BE2C (cell line): ENCODE measurements at regions not wholly inside any gene's neighbourhood (a gene's known extent, or its start where the extent isn't known, plus 50 kb on each side); places are given as distances from the start of the nearest gene placed in this dataset.
"Not testable (repeated sequence)": the region's sequence is repeated elsewhere in the genome, so short reads cannot be mapped to it uniquely, and the experiment has no call there.

Experiments
- DNase-seq: peaks from one replicate; pipeline ENCODE4 v3.0.0-alpha.2; 2020
- H3K27me3 ChIP-seq: fragments of 250-450 bp; sonication (Bioruptor Pico); 2 replicates; pipeline ENCODE4 v1.5.1; 2020; ENCODE audit warnings: mild to moderate bottlenecking
- H3K36me3 ChIP-seq: fragments of 250-450 bp; sonication (Bioruptor Pico); 2 replicates; pipeline ENCODE4 v1.5.1; 2020; ENCODE audit warnings: mild to moderate bottlenecking
- H3K4me1 ChIP-seq: fragments of 250-450 bp; sonication (Bioruptor Pico); 2 replicates; pipeline ENCODE4 v1.5.1; 2020
- H3K4me3 ChIP-seq: 2 replicates; pipeline ENCODE4 v1.5.1; 2011; ENCODE audit warnings: low read depth, low read length
- H3K9me3 ChIP-seq: fragments of 250-450 bp; sonication (Bioruptor Pico); 2 replicates; pipeline ENCODE4 v1.5.1; 2020
- TF ChIP-seq, protein P1 (sequence below): IDR thresholded peaks from 2 replicates; pipeline ENCODE4 v1.5.1; 2012; ENCODE audit warnings: mild to moderate bottlenecking, low read depth, low read length

DNA sequence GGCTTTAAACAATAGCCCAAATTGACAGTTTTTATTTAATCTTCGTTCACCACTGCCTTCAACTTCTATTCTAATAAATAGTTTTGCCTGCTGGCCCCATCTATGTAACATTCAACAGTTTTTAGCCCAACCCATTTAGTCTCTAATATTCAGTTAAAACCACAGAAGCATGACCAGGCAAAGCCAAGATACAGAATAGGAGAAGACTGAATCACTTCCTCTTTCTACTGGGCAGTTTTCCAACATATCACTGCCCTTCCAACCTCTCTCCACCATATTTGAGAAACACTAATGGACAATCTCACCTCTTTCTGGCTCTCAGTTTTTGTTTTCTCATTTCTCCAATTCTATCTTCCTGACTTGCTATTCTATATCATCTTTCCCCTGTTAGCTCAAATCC, 352.9 kb downstream of the DNAH5 start:
- Histone ChIP-seq H3K4me1 (no peaks in the 10 kb centered on the region), H3K9me3 (no peaks in the 10 kb centered on the region), H3K27me3 (no peaks in the 10 kb centered on the region; the same call in 1 of the 2 replicates), H3K4me3 (no peak overlapping the region), H3K36me3 (no peaks in the 10 kb centered on the region)
- no peak for DNase-seq
- TF ChIP-seq, protein P1, sequence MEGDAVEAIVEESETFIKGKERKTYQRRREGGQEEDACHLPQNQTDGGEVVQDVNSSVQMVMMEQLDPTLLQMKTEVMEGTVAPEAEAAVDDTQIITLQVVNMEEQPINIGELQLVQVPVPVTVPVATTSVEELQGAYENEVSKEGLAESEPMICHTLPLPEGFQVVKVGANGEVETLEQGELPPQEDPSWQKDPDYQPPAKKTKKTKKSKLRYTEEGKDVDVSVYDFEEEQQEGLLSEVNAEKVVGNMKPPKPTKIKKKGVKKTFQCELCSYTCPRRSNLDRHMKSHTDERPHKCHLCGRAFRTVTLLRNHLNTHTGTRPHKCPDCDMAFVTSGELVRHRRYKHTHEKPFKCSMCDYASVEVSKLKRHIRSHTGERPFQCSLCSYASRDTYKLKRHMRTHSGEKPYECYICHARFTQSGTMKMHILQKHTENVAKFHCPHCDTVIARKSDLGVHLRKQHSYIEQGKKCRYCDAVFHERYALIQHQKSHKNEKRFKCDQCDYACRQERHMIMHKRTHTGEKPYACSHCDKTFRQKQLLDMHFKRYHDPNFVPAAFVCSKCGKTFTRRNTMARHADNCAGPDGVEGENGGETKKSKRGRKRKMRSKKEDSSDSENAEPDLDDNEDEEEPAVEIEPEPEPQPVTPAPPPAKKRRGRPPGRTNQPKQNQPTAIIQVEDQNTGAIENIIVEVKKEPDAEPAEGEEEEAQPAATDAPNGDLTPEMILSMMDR: no peak

DNA sequence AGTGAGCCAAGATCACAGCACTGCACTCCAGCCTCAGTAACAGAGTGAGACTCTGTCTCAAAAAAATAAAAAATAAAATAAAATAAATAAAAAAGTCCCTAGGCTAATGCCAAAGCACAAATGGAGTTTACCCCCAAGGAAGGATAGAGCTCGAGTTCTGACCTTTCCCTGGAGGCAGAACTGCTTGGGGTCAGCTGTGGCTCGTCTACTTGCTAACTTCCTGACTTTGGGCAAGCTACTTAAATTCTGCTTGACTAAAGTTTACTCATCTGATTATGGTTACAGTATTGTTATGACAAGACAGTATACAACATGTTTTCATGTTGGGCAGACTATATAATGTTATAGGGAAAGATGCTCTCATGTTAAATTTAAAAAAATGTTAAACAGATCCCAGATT, 359.2 kb downstream of the DNAH5 start:
- H3K4me3 ChIP-seq: no peak overlapping the region
- no peaks in the 10 kb centered on the region for H3K9me3 ChIP-seq
- H3K36me3 ChIP-seq: no peaks in the 10 kb centered on the region
- TF ChIP-seq, protein P1: no peak
- no peaks in the 10 kb centered on the region for H3K27me3 ChIP-seq
- H3K4me1 ChIP-seq: no peaks in the 10 kb centered on the region
- DNase-seq: no peak

DNA sequence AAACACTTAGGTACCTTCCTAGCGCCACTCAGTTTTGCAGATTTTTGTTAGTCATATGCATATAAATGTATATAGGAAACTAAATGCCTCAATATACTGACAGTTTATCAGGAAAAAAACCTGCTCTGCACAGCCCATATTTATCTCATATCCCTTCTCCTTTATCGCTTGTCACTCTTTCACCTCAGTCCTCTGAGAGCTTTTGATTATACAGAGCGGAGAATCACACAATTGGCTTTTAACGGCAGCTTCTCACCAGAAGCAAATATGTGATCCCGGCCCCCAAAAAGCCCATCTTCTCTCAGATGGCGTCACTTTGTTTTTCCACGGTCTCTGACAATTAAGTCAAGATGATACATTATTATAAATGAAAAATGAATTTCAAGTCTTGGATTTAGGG, 362.6 kb downstream of the DNAH5 start:
- Histone ChIP-seq H3K4me1 (no peaks in the 10 kb centered on the region), H3K9me3 (no peaks in the 10 kb centered on the region), H3K4me3 (no peak overlapping the region), H3K27me3 (no peaks in the 10 kb centered on the region), H3K36me3 (no peaks in the 10 kb centered on the region)
- DNase-seq: no peak
- TF ChIP-seq, protein P1: no peak

DNA sequence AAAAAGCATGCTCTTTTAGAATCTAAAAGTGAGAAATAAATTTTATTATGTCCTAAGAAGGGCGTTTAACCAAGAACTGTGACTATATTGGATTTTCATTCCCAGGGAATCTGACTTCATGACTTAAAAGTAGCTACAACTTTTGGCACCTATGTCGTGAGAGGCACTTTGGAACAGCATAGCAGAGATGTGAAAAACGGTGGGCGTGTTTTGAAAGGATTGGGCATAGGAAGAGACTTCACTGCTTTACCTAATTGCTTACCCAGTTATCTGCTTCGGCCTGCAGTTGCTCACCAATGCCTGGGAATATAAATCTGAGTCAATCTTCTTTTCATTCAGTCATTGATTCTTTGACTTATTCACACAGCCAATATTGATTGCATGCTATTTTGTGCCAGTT, 363.4 kb downstream of the DNAH5 start:
- Histone ChIP-seq H3K4me1 (no peaks in the 10 kb centered on the region), H3K36me3 (no peaks in the 10 kb centered on the region), H3K9me3 (no peaks in the 10 kb centered on the region), H3K27me3 (no peaks in the 10 kb centered on the region), H3K4me3 (no peak overlapping the region)
- no peak for DNase-seq
- TF ChIP-seq, protein P1: no peak

DNA sequence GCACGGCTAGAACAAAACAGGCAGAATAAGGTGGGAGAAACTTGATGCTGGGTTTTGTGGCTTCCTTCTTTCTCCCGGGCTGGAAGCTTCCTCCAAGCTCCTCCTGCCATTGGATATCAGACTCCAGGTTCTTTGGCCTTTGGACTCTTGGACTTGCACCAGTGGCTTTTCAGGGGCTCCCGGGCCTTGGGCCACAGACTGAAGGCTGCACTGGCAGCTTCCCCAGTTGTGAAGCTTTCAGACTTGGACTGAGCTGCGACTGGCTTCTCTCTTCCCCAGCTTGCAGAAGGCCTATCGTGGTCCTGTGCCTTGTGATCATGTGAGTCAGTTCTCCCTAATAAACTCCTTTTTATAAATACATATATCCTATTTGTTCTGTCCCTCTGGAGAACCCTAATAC, 364.4 kb downstream of the DNAH5 start:
- Histone ChIP-seq H3K4me3 (no peak overlapping the region), H3K27me3 (no peaks in the 10 kb centered on the region), H3K9me3 (no peaks in the 10 kb centered on the region), H3K4me1 (no peaks in the 10 kb centered on the region), H3K36me3 (no peaks in the 10 kb centered on the region)
- no peak for DNase-seq
- TF ChIP-seq, protein P1: no peak

DNA sequence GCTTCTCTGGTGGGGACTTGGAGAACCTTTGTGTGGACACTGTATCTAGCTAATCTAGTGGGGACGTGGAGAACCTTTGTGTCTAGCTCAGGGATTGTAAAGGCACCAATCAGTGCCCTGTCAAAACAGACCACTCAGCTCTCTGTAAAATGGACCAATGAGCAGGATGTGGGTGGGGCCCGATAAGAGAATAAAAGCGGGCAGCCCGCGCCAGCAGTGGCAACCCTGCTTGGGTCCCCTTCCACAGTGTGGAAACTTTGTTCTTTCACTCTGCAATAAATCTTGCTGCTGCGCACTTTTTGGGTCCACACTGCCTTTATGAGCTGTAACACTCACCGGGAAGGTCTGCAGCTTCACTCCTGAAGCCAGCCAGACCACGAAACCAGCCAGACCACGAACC, 365.4 kb downstream of the DNAH5 start:
- DNase-seq, H3K36me3 ChIP-seq, H3K27me3 ChIP-seq, H3K4me3 ChIP-seq, H3K9me3 ChIP-seq, H3K4me1 ChIP-seq: not testable (repeated sequence)

DNA sequence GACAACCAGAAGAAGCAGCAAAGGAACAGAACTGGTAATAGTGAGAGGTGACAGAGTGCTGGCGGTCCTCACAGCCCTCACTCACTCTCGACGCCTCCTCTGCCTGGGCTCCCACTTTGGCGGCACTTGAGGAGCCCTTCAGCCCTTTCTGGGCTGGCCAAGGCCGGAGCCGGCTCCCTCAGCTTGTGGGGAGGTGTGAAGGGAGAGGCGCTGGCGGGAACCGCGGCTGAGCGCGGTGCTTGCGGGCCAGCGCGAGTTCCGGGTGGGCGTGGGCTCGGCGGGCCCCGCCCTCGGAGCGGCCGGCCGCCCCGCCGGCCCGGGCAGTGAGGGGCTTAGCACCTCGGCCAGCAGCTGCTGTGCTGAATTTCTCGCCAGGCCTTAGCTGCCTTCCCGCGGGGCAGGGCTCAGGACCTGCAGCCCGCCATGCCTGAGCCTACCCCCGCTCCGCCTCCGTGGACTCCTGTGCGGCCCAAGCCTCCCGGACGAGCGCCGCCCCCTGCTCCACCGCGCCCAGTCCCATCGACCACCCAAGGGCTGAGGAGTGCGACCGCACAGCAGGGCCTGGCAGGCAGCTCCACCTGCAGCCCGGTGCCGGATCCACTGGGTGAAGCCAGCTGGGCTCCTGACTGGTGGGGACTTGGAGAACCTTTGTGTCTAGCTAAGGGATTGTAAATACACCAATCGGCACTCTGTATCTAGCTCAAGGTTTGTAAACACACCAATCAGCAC, 366.0 kb downstream of the DNAH5 start:
- not testable (repeated sequence) for H3K4me1 ChIP-seq, DNase-seq, H3K9me3 ChIP-seq, H3K36me3 ChIP-seq, H3K4me3 ChIP-seq, H3K27me3 ChIP-seq
